ENCODE measurements at regions not wholly inside any gene's neighbourhood (a gene's known extent, or its start where the extent isn't known, plus 50 kb on each side); places are given as distances from the start of the nearest gene placed in this dataset.

DNA sequence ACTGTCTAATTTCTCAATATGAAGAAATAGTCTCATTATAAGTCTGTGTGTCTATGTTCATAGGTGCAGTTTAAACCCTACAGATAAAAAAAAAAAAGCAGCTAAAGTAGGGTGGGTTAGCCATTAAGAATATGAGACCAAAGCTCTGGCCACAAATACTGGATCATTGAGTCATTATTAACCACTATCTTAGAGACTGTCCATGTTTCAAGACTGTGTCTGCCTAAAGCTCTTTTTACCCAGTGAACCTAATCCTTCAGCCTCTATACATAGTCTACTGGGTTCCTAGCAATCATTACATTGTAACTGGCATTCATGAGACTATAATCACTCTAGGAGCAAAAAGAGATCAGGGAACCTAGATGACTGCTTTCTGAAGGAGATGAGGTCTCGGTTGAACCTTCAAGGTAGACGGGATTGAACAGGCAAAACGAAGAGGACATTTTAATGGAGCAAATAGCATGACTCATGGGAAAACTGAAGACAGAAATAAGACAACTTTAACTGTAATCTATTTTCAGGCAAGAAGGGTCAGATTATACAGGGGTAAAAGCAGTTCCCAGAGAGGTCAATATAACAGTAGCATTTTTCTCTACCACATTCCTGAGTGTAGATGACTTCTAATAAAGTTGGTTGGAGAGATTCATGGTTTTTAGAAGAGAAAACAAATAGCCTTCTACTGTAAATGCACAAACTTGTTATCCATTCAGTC lies 64.0 kb upstream of the FIBIN start:
- H4K8ac ChIP-seq (replicated peaks; ENCODE audit: insufficient read length, low read depth, low read length) = no peak overlapping the region
- H3K14ac ChIP-seq (ENCODE audit: insufficient read depth, low read length) = no peak overlapping the region
- H3K27ac ChIP-seq (ENCODE audit: insufficient read length, low read depth, low read length) = no peak overlapping the region
- H4K5ac ChIP-seq (ENCODE audit: insufficient read length, low read depth, low read length) = no peak overlapping the region
- no peak overlapping the region for H3K18ac ChIP-seq (ENCODE audit: insufficient read length, low read depth, low read length)
- no peak overlapping the region for H2AFZ ChIP-seq (ENCODE audit: low read length)
- H3K27ac Mint-ChIP-seq = no peak overlapping the region
- peaks cover 0 to 2% of the 10 kb centered on the region in 2 experiments; a peak in 1 of 5 replicates for H3K9me3 Mint-ChIP-seq
- H2BK20ac ChIP-seq (ENCODE audit: low read depth, low read length, poor library complexity, severe bottlenecking) = no peak overlapping the region
- H2BK12ac ChIP-seq (ENCODE audit: insufficient read length, low read depth, low read length) = no peak overlapping the region
- H3K56ac ChIP-seq (ENCODE audit: insufficient read length, low read depth, low read length) = no peak overlapping the region
- H3K9ac ChIP-seq (ENCODE audit: extremely low read depth, insufficient read length, low read length) = no peak overlapping the region
- H2BK120ac ChIP-seq (ENCODE audit: low read depth, low read length, poor library complexity, severe bottlenecking) = no peak overlapping the region
- no peaks in the 10 kb centered on the region for H3K4me1 ChIP-seq (ENCODE audit: insufficient read depth, low read length)
- H3K9me3 ChIP-seq (ENCODE audit: control insufficient read depth, low read depth, low read length) = no peaks in the 10 kb centered on the region
- H3K79me1 ChIP-seq (ENCODE audit: insufficient read depth, low read depth, low read length, poor library complexity, severe bottlenecking) = no peaks in the 10 kb centered on the region
- no peaks in the 10 kb centered on the region for H3K36me3 Mint-ChIP-seq (ENCODE audit: insufficient read depth in 1 of 3, low read depth in 3 of 3)
- no peak overlapping the region for H3K23ac ChIP-seq (ENCODE audit: insufficient read length, low read depth, low read length)
- no peaks in the 10 kb centered on the region for H3K79me2 ChIP-seq (ENCODE audit: insufficient read depth, low read length)
- H3K27me3 Mint-ChIP-seq (ENCODE audit: low read depth) = peaks cover under 1% of the 10 kb centered on the region; the same call in 1 of the 2 replicates
- H2AK5ac ChIP-seq (ENCODE audit: insufficient read length, low read length) = no peak overlapping the region
- no peak overlapping the region for H2BK5ac ChIP-seq (ENCODE audit: insufficient read length, low read length)
- TF ChIP-seq, protein P1, sequence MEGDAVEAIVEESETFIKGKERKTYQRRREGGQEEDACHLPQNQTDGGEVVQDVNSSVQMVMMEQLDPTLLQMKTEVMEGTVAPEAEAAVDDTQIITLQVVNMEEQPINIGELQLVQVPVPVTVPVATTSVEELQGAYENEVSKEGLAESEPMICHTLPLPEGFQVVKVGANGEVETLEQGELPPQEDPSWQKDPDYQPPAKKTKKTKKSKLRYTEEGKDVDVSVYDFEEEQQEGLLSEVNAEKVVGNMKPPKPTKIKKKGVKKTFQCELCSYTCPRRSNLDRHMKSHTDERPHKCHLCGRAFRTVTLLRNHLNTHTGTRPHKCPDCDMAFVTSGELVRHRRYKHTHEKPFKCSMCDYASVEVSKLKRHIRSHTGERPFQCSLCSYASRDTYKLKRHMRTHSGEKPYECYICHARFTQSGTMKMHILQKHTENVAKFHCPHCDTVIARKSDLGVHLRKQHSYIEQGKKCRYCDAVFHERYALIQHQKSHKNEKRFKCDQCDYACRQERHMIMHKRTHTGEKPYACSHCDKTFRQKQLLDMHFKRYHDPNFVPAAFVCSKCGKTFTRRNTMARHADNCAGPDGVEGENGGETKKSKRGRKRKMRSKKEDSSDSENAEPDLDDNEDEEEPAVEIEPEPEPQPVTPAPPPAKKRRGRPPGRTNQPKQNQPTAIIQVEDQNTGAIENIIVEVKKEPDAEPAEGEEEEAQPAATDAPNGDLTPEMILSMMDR (conservative IDR thresholded peaks at IDR 0.05) = no peak
- H3T11ph ChIP-seq (ENCODE audit: low read length) = no peak overlapping the region
- no peaks in the 10 kb centered on the region for H4K20me1 ChIP-seq (ENCODE audit: control insufficient read depth, insufficient read depth, insufficient read length)
- DNase-seq = no peak
- H3K23me2 ChIP-seq (ENCODE audit: insufficient read length, low read depth, low read length, poor library complexity, severe bottlenecking) = no peaks in the 10 kb centered on the region
- no peak overlapping the region for H3K4me2 ChIP-seq (ENCODE audit: insufficient read depth, insufficient read length, low read length)
- no peak overlapping the region for H2BK15ac ChIP-seq (ENCODE audit: low read depth, low read length)
- no peaks in the 10 kb centered on the region for H3K27me3 ChIP-seq (ENCODE audit: insufficient read depth, low read length)
- H3K4me3 Mint-ChIP-seq = no peak overlapping the region
- no peak overlapping the region for H3K4ac ChIP-seq (ENCODE audit: low read depth, low read length)
- H4K91ac ChIP-seq (ENCODE audit: insufficient read length, low read depth, low read length) = no peak overlapping the region
- H3K4me1 Mint-ChIP-seq = peaks cover 19 to 21% of the 10 kb centered on the region in 2 experiments
- WGBS (ENCODE audit: extremely low coverage, insufficient read length, low lambda C conversion rate) = no CpG with 5 or more reads among the region's 3 CpGs
